GM23338 (cell line): ENCODE measurements at regions not wholly inside any gene's neighbourhood (a gene's known extent, or its start where the extent isn't known, plus 50 kb on each side); places are given as distances from the start of the nearest gene placed in this dataset.

Source experiments
- ATAC-seq: fragments of 200-7000 bp; cut with Tn5 transposase; 3 replicates; pipeline ENCODE4 v1.9.1; 2020
- DNase-seq: peaks from one replicate; pipeline ENCODE4 v3.0.0-alpha.2; 2015; ENCODE audit warnings: low spot score
- H2AFZ ChIP-seq: fragments of 200-600 bp; sonication (generic); 2 replicates; pipeline ENCODE4 v1.8.0; 2016; ENCODE audit warnings: antibody characterized with exemption, mild to moderate bottlenecking, moderate library complexity
- H3F3A ChIP-seq: fragments of 200-600 bp; sonication (generic); replicated peaks from 2 replicates; pipeline ENCODE4 v1.8.0; 2017; ENCODE audit warnings: antibody characterized with exemption, mixed run types, low read depth
- H3K27ac ChIP-seq: fragments of 200-600 bp; sonication (generic); 2 replicates; pipeline ENCODE4 v1.6.1; 2016; ENCODE audit warnings: low read depth
- H3K27me3 ChIP-seq: fragments of 200-600 bp; sonication (generic); 2 replicates; pipeline ENCODE4 v1.8.0; 2016; ENCODE audit warnings: mild to moderate bottlenecking, mixed run types, moderate library complexity; ENCODE audit not compliant: insufficient read depth
- H3K36me3 ChIP-seq: fragments of 200-600 bp; sonication (generic); 2 replicates; pipeline ENCODE4 v1.8.0; 2016; ENCODE audit warnings: mild to moderate bottlenecking; ENCODE audit not compliant: insufficient read depth
- H3K4me1 ChIP-seq: fragments of 200-600 bp; sonication (generic); 2 replicates; pipeline ENCODE4 v1.8.0; 2016; ENCODE audit warnings: mild to moderate bottlenecking, moderate library complexity; ENCODE audit not compliant: insufficient read depth
- H3K4me2 ChIP-seq: fragments of 200-600 bp; sonication (generic); 2 replicates; pipeline ENCODE4 v1.7.1; 2017; ENCODE audit warnings: mixed run types
- H3K4me3 ChIP-seq: fragments of 200-600 bp; sonication (generic); 2 replicates; pipeline ENCODE4 v1.6.1; 2016; ENCODE audit warnings: mixed run types
- H3K79me2 ChIP-seq: fragments of 200-600 bp; sonication (generic); replicated peaks from 2 replicates; pipeline ENCODE4 v1.8.0; 2017; ENCODE audit warnings: mild to moderate bottlenecking; ENCODE audit not compliant: insufficient read depth
- H3K9me2 ChIP-seq: fragments of 200-600 bp; sonication (generic); 2 replicates; pipeline ENCODE4 v1.8.0; 2017; ENCODE audit not compliant: insufficient read depth
- H4K20me1 ChIP-seq: fragments of 200-600 bp; sonication (generic); replicated peaks from 2 replicates; pipeline ENCODE4 v1.8.0; 2017; ENCODE audit warnings: mild to moderate bottlenecking; ENCODE audit not compliant: insufficient read depth
- H3K27ac Mint-ChIP-seq: 2 replicates; pipeline ENCODE4 v1.8.0; 2020; ENCODE audit warnings: inconsistent platforms, mild to moderate bottlenecking, moderate library complexity, mixed read lengths
- H3K27me3 Mint-ChIP-seq: 3 replicates; pipeline ENCODE4 v1.8.0; 2022; ENCODE audit warnings: low read depth, mild to moderate bottlenecking, moderate library complexity, mixed read lengths, inconsistent platforms; ENCODE audit not compliant: insufficient read depth, poor library complexity
- H3K36me3 Mint-ChIP-seq: 3 replicates; pipeline ENCODE4 v1.8.0; 2021; ENCODE audit warnings: low read depth, mild to moderate bottlenecking, inconsistent platforms, moderate library complexity, mixed read lengths
- H3K4me1 Mint-ChIP-seq: 3 replicates; pipeline ENCODE4 v1.8.0; 2020; ENCODE audit warnings: mild to moderate bottlenecking, inconsistent platforms, mixed read lengths
- H3K4me3 Mint-ChIP-seq: 3 replicates; pipeline ENCODE4 v1.8.0; 2021; ENCODE audit warnings: moderate library complexity, mild to moderate bottlenecking, inconsistent platforms, mixed read lengths
- H3K9me3 Mint-ChIP-seq: 3 replicates; pipeline ENCODE4 v1.8.0; 2020; ENCODE audit warnings: moderate library complexity, mild to moderate bottlenecking, inconsistent platforms, mixed read lengths
- CREB1 ChIP-seq: fragments of 250-450 bp; sonication (Bioruptor Pico); IDR thresholded peaks from 2 replicates; pipeline ENCODE4 v1.5.0; 2020; ENCODE audit warnings: low read depth, mild to moderate bottlenecking, moderate library complexity
- EZH2 ChIP-seq: fragments of 200-600 bp; sonication (generic); IDR thresholded peaks from one replicate; pipeline ENCODE4 v1.8.0; 2017; ENCODE audit warnings: antibody characterized with exemption, mild to moderate bottlenecking, low read depth; ENCODE audit not compliant: unreplicated experiment
- EZH2phosphoT487 ChIP-seq: fragments of 200-600 bp; sonication (generic); IDR thresholded peaks from one replicate; pipeline ENCODE4 v1.8.1; 2018; ENCODE audit warnings: antibody characterized with exemption; ENCODE audit not compliant: unreplicated experiment
- JUNB ChIP-seq: IDR thresholded peaks from one replicate; pipeline ENCODE4 v1.6.1; 2016; ENCODE audit warnings: antibody characterized with exemption; ENCODE audit not compliant: unreplicated experiment
- NANOG ChIP-seq: IDR thresholded peaks from 2 replicates; pipeline ENCODE4 v1.6.1; 2016; ENCODE audit warnings: antibody characterized with exemption, borderline replicate concordance
- POLR2AphosphoS5 ChIP-seq: IDR thresholded peaks from 2 replicates; pipeline ENCODE4 v1.6.1; 2016; ENCODE audit warnings: antibody characterized with exemption, low read depth
- REST ChIP-seq: IDR thresholded peaks from one replicate; pipeline ENCODE4 v1.6.1; 2018; ENCODE audit warnings: antibody characterized with exemption; ENCODE audit not compliant: unreplicated experiment
- STAT1 ChIP-seq: IDR thresholded peaks from one replicate; pipeline ENCODE4 v1.6.1; 2016; ENCODE audit warnings: antibody characterized with exemption; ENCODE audit not compliant: unreplicated experiment
- ZNF114 ChIP-seq: fragments of 250-450 bp; sonication (Bioruptor Pico); IDR thresholded peaks from 2 replicates; pipeline ENCODE4 v1.5.0; 2020; ENCODE audit warnings: mild to moderate bottlenecking, moderate library complexity
- ZNF331 ChIP-seq: fragments of 250-450 bp; sonication (Bioruptor Pico); IDR thresholded peaks from 2 replicates; pipeline ENCODE4 v1.5.0; 2020; ENCODE audit warnings: low read depth, mild to moderate bottlenecking, moderate library complexity
- TF ChIP-seq, protein P1 (sequence below): fragments of 250-450 bp; sonication (Bioruptor Pico); IDR thresholded peaks from 2 replicates; pipeline ENCODE4 v1.5.0; 2020; ENCODE audit warnings: mild to moderate bottlenecking, moderate library complexity
- TF ChIP-seq, protein P2 (sequence below): IDR thresholded peaks from 2 replicates; pipeline ENCODE4 v1.6.1; 2016; ENCODE audit warnings: antibody characterized with exemption
- TF ChIP-seq, protein P3 (sequence below), 2 experiments: fragments of 200-600 bp in 1 of 2; sonication (generic) in 1 of 2; conservative IDR thresholded peaks; 2 replicates each; pipeline versions ENCODE4 v1.5.1 to v1.6.1; 2016 to 2017; ENCODE audit warnings: antibody characterized with exemption in 2 of 2, low read depth in 2 of 2, mild to moderate bottlenecking in 2 of 2, moderate library complexity in 1 of 2

DNA sequence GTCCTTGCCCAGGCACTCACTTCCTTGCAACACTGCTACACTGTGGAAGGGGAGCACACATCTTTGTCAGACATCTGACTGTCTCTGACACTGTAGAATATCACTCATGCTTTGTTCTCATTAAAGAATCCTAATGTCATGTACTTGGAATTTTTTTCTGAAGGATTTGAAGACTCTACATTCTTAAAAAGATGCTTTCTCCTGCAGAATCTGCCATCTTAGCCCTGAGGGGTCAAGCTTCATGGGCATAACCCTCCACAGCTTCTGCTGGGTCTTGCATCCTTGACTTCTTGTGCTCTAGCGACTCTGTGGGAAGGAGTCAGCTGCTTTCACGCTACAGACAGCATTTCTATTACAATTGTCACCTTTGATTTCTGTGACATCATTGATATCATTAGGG, 417.2 kb downstream of the QKI start:
- no peak for TF ChIP-seq ZNF331 (CRISPR knock-in tag)
- no peak for TF ChIP-seq STAT1
- TF ChIP-seq NANOG, result no peak
- no peak for TF ChIP-seq POLR2AphosphoS5
- no peak for TF ChIP-seq ZNF114 (CRISPR knock-in tag)
- no peak for TF ChIP-seq EZH2
- TF ChIP-seq REST, result no peak
- no peak for TF ChIP-seq EZH2phosphoT487
- no peak for TF ChIP-seq CREB1
- TF ChIP-seq, protein P1, sequence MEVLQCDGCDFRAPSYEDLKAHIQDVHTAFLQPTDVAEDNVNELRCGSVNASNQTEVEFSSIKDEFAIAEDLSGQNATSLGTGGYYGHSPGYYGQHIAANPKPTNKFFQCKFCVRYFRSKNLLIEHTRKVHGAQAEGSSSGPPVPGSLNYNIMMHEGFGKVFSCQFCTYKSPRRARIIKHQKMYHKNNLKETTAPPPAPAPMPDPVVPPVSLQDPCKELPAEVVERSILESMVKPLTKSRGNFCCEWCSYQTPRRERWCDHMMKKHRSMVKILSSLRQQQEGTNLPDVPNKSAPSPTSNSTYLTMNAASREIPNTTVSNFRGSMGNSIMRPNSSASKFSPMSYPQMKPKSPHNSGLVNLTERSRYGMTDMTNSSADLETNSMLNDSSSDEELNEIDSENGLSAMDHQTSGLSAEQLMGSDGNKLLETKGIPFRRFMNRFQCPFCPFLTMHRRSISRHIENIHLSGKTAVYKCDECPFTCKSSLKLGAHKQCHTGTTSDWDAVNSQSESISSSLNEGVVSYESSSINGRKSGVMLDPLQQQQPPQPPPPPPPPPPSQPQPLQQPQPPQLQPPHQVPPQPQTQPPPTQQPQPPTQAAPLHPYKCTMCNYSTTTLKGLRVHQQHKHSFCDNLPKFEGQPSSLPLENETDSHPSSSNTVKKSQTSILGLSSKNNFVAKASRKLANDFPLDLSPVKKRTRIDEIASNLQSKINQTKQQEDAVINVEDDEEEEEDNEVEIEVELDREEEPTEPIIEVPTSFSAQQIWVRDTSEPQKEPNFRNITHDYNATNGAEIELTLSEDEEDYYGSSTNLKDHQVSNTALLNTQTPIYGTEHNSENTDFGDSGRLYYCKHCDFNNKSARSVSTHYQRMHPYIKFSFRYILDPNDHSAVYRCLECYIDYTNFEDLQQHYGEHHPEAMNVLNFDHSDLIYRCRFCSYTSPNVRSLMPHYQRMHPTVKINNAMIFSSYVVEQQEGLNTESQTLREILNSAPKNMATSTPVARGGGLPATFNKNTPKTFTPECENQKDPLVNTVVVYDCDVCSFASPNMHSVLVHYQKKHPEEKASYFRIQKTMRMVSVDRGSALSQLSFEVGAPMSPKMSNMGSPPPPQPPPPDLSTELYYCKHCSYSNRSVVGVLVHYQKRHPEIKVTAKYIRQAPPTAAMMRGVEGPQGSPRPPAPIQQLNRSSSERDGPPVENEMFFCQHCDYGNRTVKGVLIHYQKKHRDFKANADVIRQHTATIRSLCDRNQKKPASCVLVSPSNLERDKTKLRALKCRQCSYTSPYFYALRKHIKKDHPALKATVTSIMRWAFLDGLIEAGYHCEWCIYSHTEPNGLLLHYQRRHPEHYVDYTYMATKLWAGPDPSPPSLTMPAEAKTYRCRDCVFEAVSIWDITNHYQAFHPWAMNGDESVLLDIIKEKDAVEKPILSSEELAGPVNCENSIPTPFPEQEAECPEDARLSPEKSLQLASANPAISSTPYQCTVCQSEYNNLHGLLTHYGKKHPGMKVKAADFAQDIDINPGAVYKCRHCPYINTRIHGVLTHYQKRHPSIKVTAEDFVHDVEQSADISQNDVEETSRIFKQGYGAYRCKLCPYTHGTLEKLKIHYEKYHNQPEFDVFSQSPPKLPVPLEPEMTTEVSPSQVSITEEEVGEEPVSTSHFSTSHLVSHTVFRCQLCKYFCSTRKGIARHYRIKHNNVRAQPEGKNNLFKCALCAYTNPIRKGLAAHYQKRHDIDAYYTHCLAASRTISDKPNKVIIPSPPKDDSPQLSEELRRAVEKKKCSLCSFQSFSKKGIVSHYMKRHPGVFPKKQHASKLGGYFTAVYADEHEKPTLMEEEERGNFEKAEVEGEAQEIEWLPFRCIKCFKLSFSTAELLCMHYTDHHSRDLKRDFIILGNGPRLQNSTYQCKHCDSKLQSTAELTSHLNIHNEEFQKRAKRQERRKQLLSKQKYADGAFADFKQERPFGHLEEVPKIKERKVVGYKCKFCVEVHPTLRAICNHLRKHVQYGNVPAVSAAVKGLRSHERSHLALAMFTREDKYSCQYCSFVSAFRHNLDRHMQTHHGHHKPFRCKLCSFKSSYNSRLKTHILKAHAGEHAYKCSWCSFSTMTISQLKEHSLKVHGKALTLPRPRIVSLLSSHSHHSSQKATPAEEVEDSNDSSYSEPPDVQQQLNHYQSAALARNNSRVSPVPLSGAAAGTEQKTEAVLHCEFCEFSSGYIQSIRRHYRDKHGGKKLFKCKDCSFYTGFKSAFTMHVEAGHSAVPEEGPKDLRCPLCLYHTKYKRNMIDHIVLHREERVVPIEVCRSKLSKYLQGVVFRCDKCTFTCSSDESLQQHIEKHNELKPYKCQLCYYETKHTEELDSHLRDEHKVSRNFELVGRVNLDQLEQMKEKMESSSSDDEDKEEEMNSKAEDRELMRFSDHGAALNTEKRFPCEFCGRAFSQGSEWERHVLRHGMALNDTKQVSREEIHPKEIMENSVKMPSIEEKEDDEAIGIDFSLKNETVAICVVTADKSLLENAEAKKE (CRISPR knock-in tag), result no peak
- TF ChIP-seq JUNB, result no peak
- TF ChIP-seq, protein P2, sequence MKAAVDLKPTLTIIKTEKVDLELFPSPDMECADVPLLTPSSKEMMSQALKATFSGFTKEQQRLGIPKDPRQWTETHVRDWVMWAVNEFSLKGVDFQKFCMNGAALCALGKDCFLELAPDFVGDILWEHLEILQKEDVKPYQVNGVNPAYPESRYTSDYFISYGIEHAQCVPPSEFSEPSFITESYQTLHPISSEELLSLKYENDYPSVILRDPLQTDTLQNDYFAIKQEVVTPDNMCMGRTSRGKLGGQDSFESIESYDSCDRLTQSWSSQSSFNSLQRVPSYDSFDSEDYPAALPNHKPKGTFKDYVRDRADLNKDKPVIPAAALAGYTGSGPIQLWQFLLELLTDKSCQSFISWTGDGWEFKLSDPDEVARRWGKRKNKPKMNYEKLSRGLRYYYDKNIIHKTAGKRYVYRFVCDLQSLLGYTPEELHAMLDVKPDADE, result no peak
- TF ChIP-seq, protein P3, sequence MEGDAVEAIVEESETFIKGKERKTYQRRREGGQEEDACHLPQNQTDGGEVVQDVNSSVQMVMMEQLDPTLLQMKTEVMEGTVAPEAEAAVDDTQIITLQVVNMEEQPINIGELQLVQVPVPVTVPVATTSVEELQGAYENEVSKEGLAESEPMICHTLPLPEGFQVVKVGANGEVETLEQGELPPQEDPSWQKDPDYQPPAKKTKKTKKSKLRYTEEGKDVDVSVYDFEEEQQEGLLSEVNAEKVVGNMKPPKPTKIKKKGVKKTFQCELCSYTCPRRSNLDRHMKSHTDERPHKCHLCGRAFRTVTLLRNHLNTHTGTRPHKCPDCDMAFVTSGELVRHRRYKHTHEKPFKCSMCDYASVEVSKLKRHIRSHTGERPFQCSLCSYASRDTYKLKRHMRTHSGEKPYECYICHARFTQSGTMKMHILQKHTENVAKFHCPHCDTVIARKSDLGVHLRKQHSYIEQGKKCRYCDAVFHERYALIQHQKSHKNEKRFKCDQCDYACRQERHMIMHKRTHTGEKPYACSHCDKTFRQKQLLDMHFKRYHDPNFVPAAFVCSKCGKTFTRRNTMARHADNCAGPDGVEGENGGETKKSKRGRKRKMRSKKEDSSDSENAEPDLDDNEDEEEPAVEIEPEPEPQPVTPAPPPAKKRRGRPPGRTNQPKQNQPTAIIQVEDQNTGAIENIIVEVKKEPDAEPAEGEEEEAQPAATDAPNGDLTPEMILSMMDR (conservative IDR thresholded peaks at IDR 0.05; ENCODE audit: low read depth in 2 of 2), result no peak
- Histone ChIP-seq H3K36me3 (no peaks in the 10 kb centered on the region), H3K4me3 (no peak overlapping the region), H4K20me1 (no peaks in the 10 kb centered on the region), H3K79me2 (no peaks in the 10 kb centered on the region), H2AFZ (no peak overlapping the region), H3K27ac (no peak overlapping the region), H3K27me3 (no peaks in the 10 kb centered on the region), H3K4me1 (no peaks in the 10 kb centered on the region), H3F3A (no peaks in the 10 kb centered on the region), H3K4me2 (no peak overlapping the region), H3K9me2 (0 out of 2 replicates have a peak, but pooled peaks cover 6% of the 10 kb centered on the region)
- Mint-ChIP-seq H3K9me3 (no peaks in the 10 kb centered on the region), H3K36me3 (no peaks in the 10 kb centered on the region), H3K4me3 (no peak overlapping the region), H3K4me1 (peaks cover 3% of the 10 kb centered on the region; the same call in 1 of the 3 replicates), H3K27me3 (peaks cover 2% of the 10 kb centered on the region), H3K27ac (no peak overlapping the region)
- no peak for ATAC-seq
- DNase-seq, result no peak
